ENCODE measurements at regions not wholly inside any gene's neighbourhood (a gene's known extent, or its start where the extent isn't known, plus 50 kb on each side); places are given as distances from the start of the nearest gene placed in this dataset.

GRCh38 chr7:41910940-41911600 lies 208.2 kb upstream of the INHBA start:
- no peak for DNase-seq

GRCh38 chr7:41907444-41907843 lies 204.6 kb upstream of the INHBA start:
- no peak for DNase-seq

GRCh38 chr7:41900532-41900931 lies 197.6 kb upstream of the INHBA start:
- DNase-seq: no peak

- no peak for DNase-seq
Observed at GRCh38 chr7:41899823-41900433, 197.0 kb upstream of the INHBA start.

GRCh38 chr7:41893656-41894055 lies 190.8 kb upstream of the INHBA start:
- DNase-seq: no peak

- DNase-seq: no peak
Observed at GRCh38 chr7:41892356-41893100, 189.6 kb upstream of the INHBA start.

- no peak for DNase-seq
Observed at GRCh38 chr7:41891950-41892349, 189.1 kb upstream of the INHBA start.

GRCh38 chr7:41890631-41891274 lies 187.9 kb upstream of the INHBA start:
- DNase-seq: no peak

- DNase-seq: no peak
Observed at GRCh38 chr7:41889472-41889871, 186.6 kb upstream of the INHBA start.

GRCh38 chr7:41889040-41889439 lies 186.2 kb upstream of the INHBA start:
- no peak for DNase-seq

- DNase-seq: no peak
Observed at GRCh38 chr7:41887416-41887815, 184.5 kb upstream of the INHBA start.

- no peak for DNase-seq
Observed at GRCh38 chr7:41886901-41887311, 184.0 kb upstream of the INHBA start.

GRCh38 chr7:41886262-41886900 lies 183.5 kb upstream of the INHBA start:
- no peak for DNase-seq

GRCh38 chr7:41885748-41886147 lies 182.9 kb upstream of the INHBA start:
- no peak for DNase-seq

- no peak for DNase-seq
Observed at GRCh38 chr7:41885078-41885477, 182.2 kb upstream of the INHBA start.

- DNase-seq: peak in 1 of 5 experiments; percentile 29
Observed at GRCh38 chr7:41882745-41883420, 180.0 kb upstream of the INHBA start.

- DNase-seq: no peak
Observed at GRCh38 chr7:41882256-41882655, 179.4 kb upstream of the INHBA start.

GRCh38 chr7:41881331-41882130 lies 178.6 kb upstream of the INHBA start:
- peak in 4 of 5 experiments; percentile 29 to 92 (median 52) for DNase-seq

GRCh38 chr7:41880107-41880506 lies 177.2 kb upstream of the INHBA start:
- DNase-seq: no peak

- no peak for DNase-seq
Observed at GRCh38 chr7:41879403-41879802, 176.5 kb upstream of the INHBA start.

Data from T-helper 2 cell (primary cell).